IPS-18a (cell line): ENCODE measurements at regions not wholly inside any gene's neighbourhood (a gene's known extent, or its start where the extent isn't known, plus 50 kb on each side); places are given as distances from the start of the nearest gene placed in this dataset.

Experiments
- H3K27ac ChIP-seq: one replicate; pipeline ENCODE4 v1.5.1; 2013; ENCODE audit warnings: low read length
- H3K27me3 ChIP-seq: one replicate; pipeline ENCODE4 v1.6.1; 2013; ENCODE audit warnings: mild to moderate bottlenecking, low read length; ENCODE audit not compliant: control insufficient read depth, insufficient read depth
- H3K36me3 ChIP-seq: one replicate; pipeline ENCODE4 v1.6.1; 2013; ENCODE audit warnings: low read depth, low read length; ENCODE audit not compliant: control insufficient read depth
- H3K4me1 ChIP-seq: one replicate; pipeline ENCODE4 v1.6.1; 2013; ENCODE audit warnings: low read depth, low read length; ENCODE audit not compliant: control insufficient read depth
- H3K4me3 ChIP-seq: one replicate; pipeline ENCODE4 v1.5.1; 2013; ENCODE audit warnings: low read length
- H3K9ac ChIP-seq: one replicate; pipeline ENCODE4 v1.6.1; 2013; ENCODE audit warnings: mild to moderate bottlenecking, low read length, moderate library complexity
- H3K9me3 ChIP-seq: one replicate; pipeline ENCODE4 v1.6.1; 2013; ENCODE audit warnings: low read depth, low read length; ENCODE audit not compliant: control insufficient read depth

DNA sequence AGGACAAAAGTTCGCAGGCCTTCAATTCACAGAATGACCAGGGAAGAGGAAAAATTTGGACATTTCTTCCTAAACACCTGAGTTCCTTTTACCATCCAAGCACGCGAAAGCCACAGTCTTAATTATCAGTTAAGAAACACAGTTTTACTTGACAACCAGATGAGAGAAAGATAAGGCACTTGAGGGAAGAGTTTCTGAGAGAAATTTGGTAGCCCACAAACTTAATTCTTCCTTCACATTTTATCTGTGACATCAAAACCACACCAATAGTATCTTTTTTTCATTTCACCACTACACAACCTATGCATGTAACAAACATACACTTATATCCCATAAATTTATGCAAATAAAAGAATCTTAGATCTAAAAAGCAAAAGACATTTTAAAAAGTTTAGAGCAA, 326.6 kb downstream of the MZT1 start:
- Histone ChIP-seq H3K27me3 (no peaks in the 10 kb centered on the region), H3K27ac (no peak overlapping the region), H3K4me3 (no peak overlapping the region)

DNA sequence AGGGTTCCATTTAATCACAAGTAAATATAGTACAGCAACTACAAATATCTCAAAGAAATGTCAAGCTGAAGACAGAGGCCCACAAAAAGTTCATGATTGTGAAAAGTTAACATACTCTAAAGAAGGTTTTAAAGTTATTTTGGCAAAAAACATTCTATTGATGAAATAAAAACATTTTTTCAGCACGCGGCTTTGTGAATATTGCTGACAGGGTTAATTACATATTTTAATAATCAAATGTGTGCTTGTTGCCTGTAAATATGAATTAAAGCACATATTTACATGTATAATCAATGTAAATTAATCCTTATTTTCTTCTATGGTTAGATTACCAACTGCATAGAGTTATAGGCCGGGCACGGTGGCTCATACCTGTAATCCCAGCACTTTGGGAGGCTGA, 328.1 kb downstream of the MZT1 start:
- H3K4me3 ChIP-seq, result no peak overlapping the region
- H3K36me3 ChIP-seq, result no peaks in the 10 kb centered on the region
- H3K27me3 ChIP-seq, result no peaks in the 10 kb centered on the region
- H3K9me3 ChIP-seq, result no peaks in the 10 kb centered on the region
- H3K9ac ChIP-seq, result no peak overlapping the region
- peaks cover 6% of the 10 kb centered on the region for H3K4me1 ChIP-seq
- no peak overlapping the region for H3K27ac ChIP-seq

More for the DNA sequence above, 326.6 kb downstream of the MZT1 start:
- no peak overlapping the region for H3K9ac ChIP-seq
- no peaks in the 10 kb centered on the region for H3K9me3 ChIP-seq
- peaks cover 6% of the 10 kb centered on the region for H3K4me1 ChIP-seq
- no peaks in the 10 kb centered on the region for H3K36me3 ChIP-seq

DNA sequence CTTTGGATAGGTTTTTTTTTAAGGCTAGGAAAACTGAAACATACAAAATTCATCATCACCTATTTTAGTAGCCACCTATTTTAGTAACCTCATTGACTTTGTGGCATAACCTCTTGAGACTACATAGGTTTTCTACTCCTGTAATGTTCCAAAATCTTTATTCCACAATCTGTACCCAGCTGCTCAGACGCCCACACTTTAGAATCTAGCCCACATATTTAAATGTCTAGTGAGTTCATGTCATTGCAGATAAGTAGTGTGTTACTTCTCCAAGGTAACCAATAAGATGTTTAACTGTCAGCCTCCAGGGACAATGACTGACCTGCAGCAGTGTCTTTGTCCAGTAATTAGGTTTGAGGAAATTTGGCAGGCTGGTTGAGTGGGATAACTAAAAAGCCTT, 330.2 kb downstream of the MZT1 start:
- H3K27me3 ChIP-seq, result no peaks in the 10 kb centered on the region

DNA sequence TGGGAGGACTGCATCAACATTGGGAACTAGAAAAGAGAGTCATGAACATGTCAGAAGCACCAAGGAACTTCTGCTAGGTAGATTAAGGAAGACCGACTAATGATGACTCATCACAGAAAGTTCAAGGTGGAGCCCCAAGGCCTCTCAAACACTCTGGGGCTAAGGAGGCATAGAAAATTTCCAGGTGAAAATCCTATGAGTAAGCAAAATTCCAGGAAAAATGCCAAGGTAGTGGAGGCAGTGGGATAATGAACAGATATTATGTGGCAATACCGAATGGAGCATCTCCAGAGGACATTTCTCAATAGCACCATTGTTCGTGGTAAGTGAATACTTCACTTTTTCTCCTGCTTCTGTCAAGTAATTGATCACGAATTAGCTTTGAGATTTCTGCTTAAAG, 336.5 kb downstream of the MZT1 start:
- H3K4me1 ChIP-seq, result no peaks in the 10 kb centered on the region
- no peak overlapping the region for H3K9ac ChIP-seq
- no peaks in the 10 kb centered on the region for H3K9me3 ChIP-seq
- H3K27me3 ChIP-seq, result no peaks in the 10 kb centered on the region
- H3K36me3 ChIP-seq, result no peaks in the 10 kb centered on the region
- H3K4me3 ChIP-seq, result no peak overlapping the region
- H3K27ac ChIP-seq, result no peak overlapping the region

More for the DNA sequence above, 330.2 kb downstream of the MZT1 start:
- Histone ChIP-seq H3K9ac (no peak overlapping the region), H3K4me3 (no peak overlapping the region), H3K27ac (no peak overlapping the region), H3K36me3 (no peaks in the 10 kb centered on the region), H3K4me1 (peaks cover 6% of the 10 kb centered on the region), H3K9me3 (no peaks in the 10 kb centered on the region)

DNA sequence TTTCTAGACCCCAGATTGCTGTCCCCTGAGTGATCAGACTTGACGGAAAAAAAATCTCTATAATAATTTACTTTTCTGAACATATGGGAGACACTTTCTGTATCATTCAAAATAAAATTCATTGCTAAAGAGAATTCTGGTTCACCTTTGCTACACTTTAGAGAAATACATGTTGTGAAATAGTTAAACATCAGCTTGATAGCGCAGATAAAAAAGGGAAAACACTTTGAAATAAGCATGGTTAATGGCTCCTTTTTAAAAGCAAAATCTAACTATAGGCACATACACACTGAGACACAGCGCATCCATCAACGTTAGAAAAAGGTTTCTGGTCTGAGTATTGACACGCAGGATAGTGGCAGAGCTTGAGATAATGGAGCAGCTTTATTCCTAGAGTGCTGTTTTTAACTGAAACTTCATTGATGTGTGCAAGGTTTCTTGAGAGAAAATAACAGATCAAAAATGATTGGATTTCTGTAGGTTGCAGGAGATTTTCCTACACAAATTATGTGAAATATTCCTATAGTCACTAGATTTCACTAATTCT, 341.2 kb downstream of the MZT1 start:
- Histone ChIP-seq H3K9ac (no peak overlapping the region), H3K36me3 (no peaks in the 10 kb centered on the region), H3K27me3 (no peaks in the 10 kb centered on the region), H3K4me1 (no peaks in the 10 kb centered on the region), H3K27ac (no peak overlapping the region), H3K9me3 (no peaks in the 10 kb centered on the region), H3K4me3 (no peak overlapping the region)

DNA sequence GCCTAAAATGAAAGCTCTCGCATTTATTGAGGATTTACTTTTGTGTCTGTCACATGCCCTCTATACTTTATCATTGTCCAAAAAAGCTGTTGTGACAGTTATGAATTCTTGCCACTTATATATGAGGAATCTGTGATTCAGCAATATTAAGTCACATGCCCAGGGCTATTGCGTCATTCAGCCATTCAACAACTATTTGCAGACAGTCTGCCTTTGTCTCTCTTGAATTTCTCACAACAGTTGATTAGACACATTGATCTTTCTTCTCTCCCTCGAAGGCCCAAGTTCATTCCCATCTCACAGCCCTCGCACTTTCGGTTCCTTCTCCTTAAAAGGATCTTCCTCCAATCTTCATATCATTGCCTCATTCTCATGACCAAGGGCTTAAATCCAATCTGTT, 342.6 kb downstream of the MZT1 start:
- Histone ChIP-seq H3K36me3 (no peaks in the 10 kb centered on the region), H3K27me3 (no peaks in the 10 kb centered on the region), H3K4me1 (no peaks in the 10 kb centered on the region), H3K4me3 (no peak overlapping the region), H3K9ac (no peak overlapping the region), H3K27ac (no peak overlapping the region), H3K9me3 (no peaks in the 10 kb centered on the region)

DNA sequence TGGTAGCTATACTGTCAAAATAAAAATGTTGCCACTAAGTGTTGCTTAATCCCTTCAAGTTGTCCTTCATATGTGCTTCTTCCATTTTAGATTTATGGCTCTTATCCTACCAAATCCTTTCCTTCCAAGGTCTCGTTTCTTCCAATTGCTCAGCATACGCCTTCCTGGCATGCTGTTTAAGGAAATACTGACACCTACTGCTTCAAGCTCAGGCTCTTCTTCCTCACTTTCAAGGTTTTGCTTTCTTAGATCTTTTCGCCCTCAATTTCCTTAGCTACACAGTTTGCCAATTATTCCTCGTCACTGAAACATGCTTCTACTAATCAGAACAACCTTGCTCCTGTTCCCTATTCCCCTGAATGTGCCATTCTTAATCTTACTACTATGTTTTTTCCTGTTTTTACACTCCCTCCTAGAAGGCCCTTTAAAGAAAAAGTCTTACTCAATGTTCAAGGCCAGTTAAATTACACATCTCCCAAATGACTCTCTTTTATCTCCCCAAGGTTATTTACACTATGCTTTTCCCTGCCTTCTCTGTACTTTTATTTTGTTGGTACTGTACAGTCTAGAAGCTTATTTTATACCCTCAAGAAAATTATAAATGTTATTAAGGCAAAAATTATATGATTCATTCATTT, 343.1 kb downstream of the MZT1 start:
- H3K4me3 ChIP-seq, result no peak overlapping the region
- no peaks in the 10 kb centered on the region for H3K4me1 ChIP-seq
- H3K9ac ChIP-seq, result no peak overlapping the region
- H3K27me3 ChIP-seq, result no peaks in the 10 kb centered on the region
- H3K36me3 ChIP-seq, result no peaks in the 10 kb centered on the region
- H3K9me3 ChIP-seq, result no peaks in the 10 kb centered on the region
- H3K27ac ChIP-seq, result no peak overlapping the region

DNA sequence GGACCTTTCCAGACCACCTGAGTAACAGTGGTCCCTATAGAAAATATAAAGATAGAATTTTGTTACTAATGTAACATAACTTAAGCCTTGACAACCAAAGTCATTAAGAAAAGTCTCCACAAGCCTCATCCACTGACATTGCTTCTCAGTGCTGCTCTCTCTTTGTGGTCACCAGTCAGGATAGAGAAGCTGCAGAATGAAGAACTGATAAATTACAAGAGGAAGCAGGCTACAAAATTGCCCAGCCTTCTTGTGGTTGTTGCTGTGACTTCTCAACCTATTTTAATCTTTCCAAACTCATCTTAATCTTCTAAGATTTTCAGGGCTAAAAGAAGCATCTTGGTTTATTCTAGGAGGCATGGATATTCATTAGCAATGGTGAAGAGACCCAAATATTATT, 343.8 kb downstream of the MZT1 start:
- Histone ChIP-seq H3K36me3 (no peaks in the 10 kb centered on the region), H3K4me1 (no peaks in the 10 kb centered on the region), H3K27ac (no peak overlapping the region), H3K27me3 (no peaks in the 10 kb centered on the region), H3K4me3 (no peak overlapping the region), H3K9me3 (no peaks in the 10 kb centered on the region), H3K9ac (no peak overlapping the region)

DNA sequence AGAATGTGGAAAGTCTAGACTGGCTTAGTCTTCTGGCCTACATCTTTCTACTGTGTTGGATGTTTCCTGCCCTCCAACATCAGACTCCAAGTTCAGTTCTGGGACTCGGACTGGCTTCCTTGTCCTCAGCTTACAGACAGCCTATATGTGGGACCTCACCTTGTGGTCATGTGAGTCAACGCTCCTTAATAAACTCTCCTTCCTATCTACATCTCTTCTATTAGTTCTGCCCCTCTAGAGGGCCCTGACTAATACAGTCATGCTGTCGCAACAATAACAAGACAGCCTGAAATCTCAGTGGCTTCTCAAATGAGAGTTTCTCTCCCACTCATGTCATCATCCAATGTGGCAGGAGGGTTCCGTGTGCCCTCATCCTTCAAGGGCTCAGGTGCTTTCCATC, 347.8 kb downstream of the MZT1 start:
- Histone ChIP-seq H3K9me3 (no peaks in the 10 kb centered on the region), H3K9ac (no peak overlapping the region), H3K27ac (no peak overlapping the region), H3K4me1 (no peaks in the 10 kb centered on the region), H3K4me3 (no peak overlapping the region), H3K27me3 (no peaks in the 10 kb centered on the region), H3K36me3 (no peaks in the 10 kb centered on the region)

DNA sequence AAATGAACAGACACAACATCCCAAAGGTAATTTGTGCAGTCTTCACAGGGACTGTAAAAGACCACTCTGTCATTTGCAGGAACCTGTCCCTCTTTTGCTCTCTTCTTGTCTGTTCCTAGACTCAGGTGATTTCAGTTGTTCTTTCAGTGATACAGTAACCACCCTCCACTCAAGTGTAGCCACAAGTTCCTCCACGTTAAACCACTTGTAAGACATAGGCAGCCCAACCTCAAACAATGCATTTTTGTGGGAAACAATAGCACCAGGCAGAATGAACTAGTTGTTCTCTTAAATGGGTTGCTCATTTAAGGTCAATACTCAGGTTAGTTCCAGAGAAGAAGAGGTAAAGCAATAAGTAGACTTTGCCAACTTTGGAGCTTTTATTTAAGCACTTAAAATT, 359.4 kb downstream of the MZT1 start:
- H3K4me3 ChIP-seq, result no peak overlapping the region
- no peak overlapping the region for H3K27ac ChIP-seq
- no peaks in the 10 kb centered on the region for H3K4me1 ChIP-seq
- H3K9me3 ChIP-seq, result no peaks in the 10 kb centered on the region
- no peaks in the 10 kb centered on the region for H3K36me3 ChIP-seq
- H3K9ac ChIP-seq, result no peak overlapping the region
- no peaks in the 10 kb centered on the region for H3K27me3 ChIP-seq

DNA sequence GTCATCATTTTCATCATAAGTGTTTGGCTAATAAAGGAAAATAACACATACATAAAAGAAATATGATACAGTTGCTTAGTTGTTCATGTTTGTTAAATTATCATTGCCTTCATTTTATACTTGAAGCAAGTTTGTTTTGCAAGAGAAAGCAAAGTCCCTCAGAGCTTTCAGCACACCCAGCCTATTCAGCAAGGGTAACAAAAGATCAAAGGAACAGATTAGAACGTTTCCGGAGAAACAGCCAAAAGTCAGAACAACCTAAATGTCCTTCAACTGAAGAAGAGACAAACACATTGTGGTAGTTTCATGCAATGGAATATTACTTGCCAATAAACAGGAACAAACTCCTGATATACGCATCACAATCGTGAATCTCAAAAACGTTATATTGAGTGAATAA, 380.7 kb downstream of the MZT1 start:
- no peaks in the 10 kb centered on the region for H3K4me1 ChIP-seq
- no peak overlapping the region for H3K27ac ChIP-seq
- H3K36me3 ChIP-seq, result no peaks in the 10 kb centered on the region
- H3K9me3 ChIP-seq, result no peaks in the 10 kb centered on the region
- H3K4me3 ChIP-seq, result no peak overlapping the region
- H3K27me3 ChIP-seq, result no peaks in the 10 kb centered on the region
- no peak overlapping the region for H3K9ac ChIP-seq

DNA sequence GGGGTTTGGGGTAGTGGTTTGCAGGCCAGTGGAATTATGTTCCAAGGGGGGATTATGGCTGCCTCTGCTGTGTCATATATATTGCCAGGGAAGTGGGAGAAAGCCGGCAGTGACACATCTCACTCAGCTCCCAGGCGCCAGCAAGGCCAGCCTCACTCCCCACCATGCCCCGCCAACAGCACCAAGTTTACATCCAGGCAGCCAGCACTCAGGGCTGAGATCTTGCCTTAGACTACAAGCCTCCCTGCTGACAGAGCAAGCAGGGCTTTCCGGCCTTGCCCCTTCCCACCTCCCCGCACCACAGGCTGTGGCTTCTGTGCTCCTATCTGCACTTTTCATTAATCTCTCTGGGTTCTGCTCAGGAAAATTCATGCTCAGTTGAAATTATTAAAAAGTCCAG, 385.1 kb downstream of the MZT1 start:
- Histone ChIP-seq H3K27me3 (no peaks in the 10 kb centered on the region), H3K9me3 (no peaks in the 10 kb centered on the region), H3K36me3 (no peaks in the 10 kb centered on the region), H3K4me3 (no peak overlapping the region), H3K9ac (no peak overlapping the region), H3K27ac (no peak overlapping the region), H3K4me1 (no peaks in the 10 kb centered on the region)
